ENCODE measurements at regions not wholly inside any gene's neighbourhood (a gene's known extent, or its start where the extent isn't known, plus 50 kb on each side); places are given as distances from the start of the nearest gene placed in this dataset.
A peak's percentile ranks its signal among the peaks of the same experiment; 100 is the strongest.

GRCh38 chr14:55926007-55926406 lies 192.2 kb upstream of the PELI2 start:
- Histone ChIP-seq H3K9me3 (no peaks in the 10 kb centered on the region), H3K27ac (peak overlapping the region in 1 of 4 donors; percentile 30), H3K4me3 (no peak overlapping the region), H3K27me3 (no peaks in the 10 kb centered on the region), H3K36me3 (no peaks in the 10 kb centered on the region), H3K4me1 (peaks cover 0 to 34% (median 18%) of the 10 kb centered on the region in 4 donors)
- intact Hi-C loops (cut with DNase I; ENCODE audit: low total_unique reads) (no loop called here), in situ Hi-C loops (cut with MboI; ENCODE audit: low pct_ligation_motif_present in 1 of 4, low pct_unique_long_range_greater_than_20kb in 1 of 4, low sequenced_read_pairs in 3 of 4) (no loop called here)
- DNase-seq = no peak
- no peak for TF ChIP-seq CTCF (IDR thresholded peaks at IDR 0.05)
- no peak for TF ChIP-seq POLR2AphosphoS5 (IDR thresholded peaks at IDR 0.05)
- no peak for TF ChIP-seq EP300 (IDR thresholded peaks at IDR 0.05; ENCODE audit: low read depth)
- TF ChIP-seq POLR2A (IDR thresholded peaks at IDR 0.05) = no peak
- 52 to 55% methylated on average over 5 to 6 of the region's 6 CpGs for WGBS, 2 donors (ENCODE audit: low coverage in 1 of 2)

- intact Hi-C loops (cut with DNase I; ENCODE audit: low total_unique reads) (no loop called here), in situ Hi-C loops (cut with MboI; ENCODE audit: low pct_ligation_motif_present in 1 of 4, low pct_unique_long_range_greater_than_20kb in 1 of 4, low sequenced_read_pairs in 3 of 4) (no loop called here)
Measured at GRCh38 chr14:55927028-55927427, 191.2 kb upstream of the PELI2 start.

GRCh38 chr14:55928276-55928675 lies 189.9 kb upstream of the PELI2 start:
- DNase-seq = no peak
- H3K36me3 ChIP-seq = no peaks in the 10 kb centered on the region
- no peaks in the 10 kb centered on the region for H3K9me3 ChIP-seq
- in situ Hi-C loops (cut with MboI; ENCODE audit: low pct_ligation_motif_present in 1 of 4, low pct_unique_long_range_greater_than_20kb in 1 of 4, low sequenced_read_pairs in 3 of 4) = no loop called here
- peaks cover 0 to 34% (median 18%) of the 10 kb centered on the region in 4 donors for H3K4me1 ChIP-seq
- no peak for TF ChIP-seq POLR2AphosphoS5 (IDR thresholded peaks at IDR 0.05)
- TF ChIP-seq CTCF (IDR thresholded peaks at IDR 0.05) = no peak
- no peak for TF ChIP-seq POLR2A (IDR thresholded peaks at IDR 0.05)
- no peak for TF ChIP-seq EP300 (IDR thresholded peaks at IDR 0.05; ENCODE audit: low read depth)
- no peak overlapping the region for H3K4me3 ChIP-seq
- intact Hi-C loops (cut with DNase I; ENCODE audit: low total_unique reads) = no loop called here
- peak overlapping the region in 1 of 4 donors; percentile 41 for H3K27ac ChIP-seq
- 20 to 29% methylated on average over 2 of the region's 2 CpGs for WGBS, 2 donors (ENCODE audit: low coverage in 1 of 2)
- no peaks in the 10 kb centered on the region for H3K27me3 ChIP-seq

More at GRCh38 chr14:55927028-55927427, 191.2 kb upstream of the PELI2 start:
- TF ChIP-seq POLR2A (IDR thresholded peaks at IDR 0.05) (no peak), CTCF (IDR thresholded peaks at IDR 0.05) (no peak), POLR2AphosphoS5 (IDR thresholded peaks at IDR 0.05) (no peak), EP300 (IDR thresholded peaks at IDR 0.05; ENCODE audit: low read depth) (no peak)
- H3K27ac ChIP-seq = peak overlapping the region in 1 of 4 donors; percentile 10
- peak; percentile 23 for DNase-seq
- no peak overlapping the region for H3K4me3 ChIP-seq
- no peaks in the 10 kb centered on the region for H3K9me3 ChIP-seq
- H3K27me3 ChIP-seq = no peaks in the 10 kb centered on the region
- 57 to 92% methylated on average over 2 of the region's 2 CpGs for whole genome bisulfite sequencing, 2 donors (ENCODE audit: low coverage in 1 of 2)
- H3K4me1 ChIP-seq = peaks cover 0 to 34% (median 18%) of the 10 kb centered on the region in 4 donors
- H3K36me3 ChIP-seq = no peaks in the 10 kb centered on the region

- DNase-seq = no peak
- no peaks in the 10 kb centered on the region for H3K27me3 ChIP-seq
- intact Hi-C loops (cut with DNase I; ENCODE audit: low total_unique reads) = no loop called here
- H3K36me3 ChIP-seq = no peaks in the 10 kb centered on the region
- WGBS, 2 donors (ENCODE audit: low coverage in 1 of 2) = 65 to 71% methylated on average over 4 of the region's 4 CpGs
- in situ Hi-C loops (cut with MboI; ENCODE audit: low pct_ligation_motif_present in 1 of 4, low pct_unique_long_range_greater_than_20kb in 1 of 4, low sequenced_read_pairs in 3 of 4) = no loop called here
- TF ChIP-seq POLR2A (IDR thresholded peaks at IDR 0.05) (no peak), CTCF (IDR thresholded peaks at IDR 0.05) (no peak), POLR2AphosphoS5 (IDR thresholded peaks at IDR 0.05) (no peak), EP300 (IDR thresholded peaks at IDR 0.05; ENCODE audit: low read depth) (no peak)
- H3K4me3 ChIP-seq = no peak overlapping the region
- no peak overlapping the region for H3K27ac ChIP-seq
- peaks cover 0 to 34% (median 18%) of the 10 kb centered on the region in 4 donors for H3K4me1 ChIP-seq
- no peaks in the 10 kb centered on the region for H3K9me3 ChIP-seq
Measured at GRCh38 chr14:55929136-55929535, 189.1 kb upstream of the PELI2 start.
